ENCODE measurements at regions not wholly inside any gene's neighbourhood (a gene's known extent, or its start where the extent isn't known, plus 50 kb on each side); places are given as distances from the start of the nearest gene placed in this dataset.

- no peak for FAIRE-seq
- DNase-seq (ENCODE audit: extremely low spot score, insufficient read length, low read depth) = no peak
Measured at GRCh38 chr5:175388531-175388930, 55.5 kb downstream of the DRD1 start.

DNA sequence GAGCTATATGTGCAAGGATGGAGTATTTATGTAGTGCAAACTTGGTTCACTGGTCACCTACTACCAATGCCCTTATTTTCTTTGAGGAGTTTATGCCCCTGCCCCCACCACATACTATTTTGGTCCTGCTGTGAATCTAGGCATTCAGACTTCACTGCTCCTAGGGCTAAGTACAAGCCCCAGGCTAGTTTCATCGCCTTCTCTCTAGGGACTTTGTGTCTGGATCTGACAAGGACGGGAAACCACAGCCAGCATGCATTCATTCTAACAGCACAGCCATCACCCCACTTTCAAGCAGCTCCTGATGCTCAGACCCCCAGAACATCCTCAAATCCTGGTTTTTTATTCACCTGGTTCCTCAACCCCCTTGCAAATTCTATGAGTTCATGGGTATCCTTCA lies 56.8 kb downstream of the DRD1 start:
- DNase-seq (ENCODE audit: extremely low spot score, insufficient read length, low read depth) (no peak), FAIRE-seq (no peak)

- no peak for DNase-seq (ENCODE audit: extremely low spot score, insufficient read length, low read depth)
- FAIRE-seq = no peak
Measured at GRCh38 chr5:175386526-175386925, 57.5 kb downstream of the DRD1 start.

- FAIRE-seq = no peak
- DNase-seq (ENCODE audit: extremely low spot score, insufficient read length, low read depth) = no peak
Measured at GRCh38 chr5:175385691-175386362, 58.2 kb downstream of the DRD1 start.

- no peak for DNase-seq (ENCODE audit: extremely low spot score, insufficient read length, low read depth)
- no peak for FAIRE-seq
Measured at GRCh38 chr5:175384724-175385552, 59.0 kb downstream of the DRD1 start.

GRCh38 chr5:175383350-175383749 lies 60.6 kb downstream of the DRD1 start:
- FAIRE-seq (no peak), DNase-seq (ENCODE audit: extremely low spot score, insufficient read length, low read depth) (no peak)

DNA sequence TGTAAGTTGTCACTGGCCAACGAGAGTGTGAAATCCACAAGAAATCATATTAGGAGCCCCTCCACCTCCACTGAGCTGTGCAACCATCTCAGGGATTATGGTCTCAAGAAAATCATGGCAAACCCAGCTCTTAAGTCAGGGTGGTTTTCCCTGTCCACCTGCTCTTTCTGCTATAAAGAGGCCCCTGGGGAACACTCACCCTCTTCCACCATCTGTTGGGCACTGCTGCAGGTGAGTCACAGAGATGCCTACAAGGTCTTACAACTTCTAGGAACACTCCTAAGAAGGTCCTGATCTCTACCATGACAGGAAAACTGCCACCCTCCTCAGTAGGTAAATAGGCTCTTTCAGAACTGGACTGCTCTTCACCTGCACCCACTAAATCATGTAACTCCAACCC lies 61.8 kb downstream of the DRD1 start:
- DNase-seq (ENCODE audit: extremely low spot score, insufficient read length, low read depth) = no peak
- FAIRE-seq = no peak

DNA sequence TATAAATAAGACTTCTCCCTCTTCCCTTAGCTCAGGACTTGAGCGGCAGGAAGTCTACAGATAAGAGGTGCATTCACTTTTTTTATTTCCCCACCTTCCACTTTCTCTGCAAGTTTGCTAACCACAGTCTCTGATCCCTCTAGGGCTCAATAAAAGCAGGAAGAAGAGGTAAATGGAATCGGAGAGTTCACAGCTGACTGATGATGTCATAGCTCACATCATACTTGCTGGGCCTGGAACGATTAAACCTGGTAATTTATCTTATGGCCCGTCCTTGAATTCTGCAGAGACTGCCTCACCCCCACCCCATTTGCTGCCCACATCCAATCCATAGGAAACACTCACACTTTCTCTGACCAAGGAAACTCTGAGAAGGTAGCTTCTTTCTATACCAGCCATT lies 62.9 kb downstream of the DRD1 start:
- DNase-seq (ENCODE audit: extremely low spot score, insufficient read length, low read depth) (no peak), FAIRE-seq (no peak)

- no peak for DNase-seq (ENCODE audit: extremely low spot score, insufficient read length, low read depth)
- no peak for FAIRE-seq
Measured at GRCh38 chr5:175380701-175381100, 63.3 kb downstream of the DRD1 start.

DNA sequence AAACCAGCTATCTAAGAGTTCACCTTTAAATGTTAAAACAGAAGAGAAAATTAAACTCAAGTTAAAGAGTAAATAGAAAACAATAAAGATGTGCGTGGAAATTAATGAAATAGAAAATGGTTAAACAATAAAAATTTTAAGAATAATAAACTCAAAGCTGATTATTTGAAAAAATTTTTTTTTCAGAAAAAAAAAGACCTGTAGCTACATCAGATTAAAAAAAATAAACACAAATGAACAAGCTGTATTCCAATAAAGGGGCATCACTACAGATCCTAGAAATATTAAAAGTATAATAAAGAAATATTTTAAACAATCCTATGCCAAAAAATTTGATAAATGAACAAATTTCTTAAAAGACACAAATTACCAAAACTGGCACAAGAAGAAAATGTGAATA lies 64.1 kb downstream of the DRD1 start:
- DNase-seq (ENCODE audit: extremely low spot score, insufficient read length, low read depth) = no peak
- no peak for FAIRE-seq

- FAIRE-seq (no peak), DNase-seq (ENCODE audit: extremely low spot score, insufficient read length, low read depth) (no peak)
Measured at GRCh38 chr5:175378444-175379028, 65.4 kb downstream of the DRD1 start.

DNA sequence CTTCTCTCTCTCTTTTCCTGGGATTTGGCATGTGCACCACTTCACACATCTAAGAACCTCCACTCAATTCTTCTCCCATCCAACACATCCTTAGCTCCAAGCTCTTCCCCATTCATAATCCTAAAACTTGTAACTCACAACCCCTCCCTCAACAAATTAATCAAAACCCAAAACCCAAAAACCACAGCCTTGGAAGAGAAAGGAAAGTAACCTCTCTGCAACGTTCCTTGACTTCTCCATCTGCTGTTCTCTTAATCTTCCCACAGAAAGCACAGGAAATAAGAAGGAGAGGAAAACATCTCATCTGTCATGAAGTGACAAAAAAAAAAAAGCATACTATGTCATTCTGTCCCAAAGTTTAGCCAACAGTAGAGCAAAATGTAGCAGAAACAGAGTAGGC lies 66.2 kb downstream of the DRD1 start:
- DNase-seq (ENCODE audit: extremely low spot score, insufficient read length, low read depth) (no peak), FAIRE-seq (no peak)

- DNase-seq (ENCODE audit: extremely low spot score, insufficient read length, low read depth) (no peak), FAIRE-seq (no peak)
Measured at GRCh38 chr5:175374166-175374875, 69.7 kb downstream of the DRD1 start.

DNA sequence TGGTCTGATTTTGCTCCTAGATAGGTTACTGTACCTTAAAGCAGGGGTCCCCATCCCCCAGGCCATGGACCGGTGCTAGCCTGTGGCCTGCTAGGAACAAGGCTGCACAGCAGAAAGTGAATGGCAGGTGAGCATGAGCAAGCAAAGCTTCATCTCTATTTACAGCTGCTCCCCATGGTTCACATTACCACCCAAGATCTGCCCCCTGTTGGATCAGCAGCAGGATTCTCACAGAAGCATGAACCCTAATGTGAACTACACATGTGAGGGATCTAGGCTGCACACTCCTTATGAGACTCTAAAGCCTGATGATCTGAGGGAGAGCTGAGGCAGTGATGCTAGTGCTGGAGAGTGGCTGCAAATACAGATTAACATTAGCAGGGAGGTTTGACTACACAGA lies 78.1 kb downstream of the DRD1 start:
- DNase-seq (ENCODE audit: extremely low spot score, insufficient read length, low read depth) (no peak), FAIRE-seq (no peak)

DNA sequence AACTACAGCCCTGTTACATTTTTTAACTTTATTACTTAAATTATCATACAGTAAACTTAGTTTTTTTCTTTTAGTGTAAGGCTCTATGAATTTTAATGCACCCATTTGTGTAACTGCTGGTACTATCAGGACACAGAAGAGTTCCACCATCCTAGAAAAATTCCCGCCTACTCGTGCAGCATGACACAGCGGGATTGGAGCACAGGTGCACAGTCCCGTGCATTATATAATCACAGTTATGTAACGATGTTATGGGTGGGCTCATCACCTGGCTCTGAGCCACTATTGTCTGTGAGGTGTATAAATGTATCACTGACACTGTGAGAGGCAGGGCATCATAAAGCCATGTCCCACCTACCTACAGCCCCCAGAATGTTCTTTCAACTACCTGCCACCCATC lies 80.7 kb downstream of the DRD1 start:
- no peak for DNase-seq (ENCODE audit: extremely low spot score, insufficient read length, low read depth)
- no peak for FAIRE-seq

DNA sequence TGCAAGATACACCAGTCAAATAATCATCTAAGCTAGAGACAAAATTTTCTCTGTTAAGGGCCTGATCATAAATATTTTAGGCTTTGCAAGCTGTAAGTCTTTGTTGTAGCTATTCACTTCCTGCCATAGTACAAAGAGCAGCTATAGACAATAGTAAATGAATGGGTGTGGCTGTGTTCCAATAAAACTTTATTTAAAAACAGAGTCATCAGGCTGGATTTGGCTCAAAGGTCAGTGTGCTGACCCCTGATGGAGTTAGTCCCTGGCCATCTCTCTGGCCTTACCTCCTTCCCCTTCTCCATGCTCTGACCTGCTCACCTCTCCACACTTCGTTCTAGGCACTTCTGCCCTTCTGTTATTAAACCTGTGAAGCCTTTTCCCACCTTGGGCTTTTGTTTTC lies 86.0 kb downstream of the DRD1 start:
- FAIRE-seq = no peak
- no peak for DNase-seq (ENCODE audit: extremely low spot score, insufficient read length, low read depth)

GRCh38 chr5:175356428-175356827 lies 87.6 kb downstream of the DRD1 start:
- DNase-seq (ENCODE audit: extremely low spot score, insufficient read length, low read depth) (no peak), FAIRE-seq (no peak)

DNA sequence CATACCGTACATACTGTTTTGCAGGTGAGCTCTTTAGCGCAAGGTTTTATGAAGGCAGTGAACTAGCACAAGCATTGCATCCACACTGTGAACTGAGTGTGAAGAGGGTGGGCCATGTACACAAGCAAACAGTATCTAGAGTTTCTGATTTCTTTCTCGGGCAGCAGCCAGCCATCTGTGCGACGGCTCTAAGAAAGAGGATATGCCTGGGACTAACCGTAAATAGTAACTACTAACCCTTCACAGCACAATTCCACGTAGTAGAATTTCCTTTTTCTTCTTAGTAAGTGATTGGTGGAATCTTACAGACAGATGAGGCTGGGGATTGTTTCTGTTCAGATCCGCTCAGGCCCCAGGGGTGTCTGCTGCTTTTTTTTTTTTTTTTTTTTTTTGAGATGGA lies 89.0 kb downstream of the DRD1 start:
- FAIRE-seq = no peak
- DNase-seq (ENCODE audit: extremely low spot score, insufficient read length, low read depth) = no peak

DNA sequence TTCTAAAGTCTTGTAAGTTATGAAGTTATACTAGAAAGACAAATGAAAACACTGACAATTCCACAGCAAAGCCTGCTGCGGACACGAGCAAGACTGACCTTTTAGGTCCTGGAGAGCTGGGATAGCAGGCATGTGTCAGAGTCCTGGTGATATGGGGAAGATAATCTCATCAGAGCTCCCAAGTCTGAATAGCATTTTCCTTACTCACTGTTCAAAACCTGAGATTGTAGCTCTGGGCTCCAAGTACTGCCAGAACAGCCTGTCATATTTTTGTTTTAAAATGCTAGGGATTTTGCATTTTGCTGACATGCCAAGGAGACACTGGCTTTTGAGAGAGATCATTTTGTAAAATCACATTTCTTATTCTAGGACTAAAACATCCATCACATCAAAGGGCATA lies 90.1 kb downstream of the DRD1 start:
- no peak for FAIRE-seq
- DNase-seq (ENCODE audit: extremely low spot score, insufficient read length, low read depth) = no peak

DNA sequence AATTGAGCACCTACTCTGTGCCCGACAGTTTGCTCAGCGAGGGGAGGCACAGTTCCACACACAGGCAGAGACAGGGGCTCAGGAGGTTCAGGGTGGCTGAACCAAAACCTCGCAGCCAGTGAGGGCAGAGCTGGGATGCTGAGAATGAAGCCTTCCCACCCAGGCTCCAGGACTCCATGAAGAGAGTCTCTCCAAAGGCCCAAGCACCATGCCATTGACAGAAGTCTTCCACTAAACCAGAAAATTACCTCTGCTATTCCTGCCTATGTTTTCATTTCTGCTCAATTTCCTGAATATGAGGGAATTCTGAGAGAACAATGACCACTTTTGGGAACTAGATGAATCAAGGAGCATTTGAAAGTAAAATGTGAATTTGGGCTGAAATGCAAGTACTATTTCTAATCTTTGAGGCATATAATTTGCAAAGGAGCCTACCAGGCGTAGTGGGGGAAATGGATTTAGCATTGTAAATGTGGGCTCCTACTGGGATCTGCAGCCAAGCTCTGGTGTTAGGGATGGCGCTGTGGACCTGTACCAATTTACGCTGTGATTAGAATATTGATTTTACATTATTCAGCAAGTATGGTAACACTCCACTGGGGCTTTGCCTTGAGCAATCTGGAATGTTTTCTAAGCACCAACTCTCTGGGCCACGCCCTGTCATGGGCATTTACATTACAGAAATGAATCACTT lies 91.9 kb downstream of the DRD1 start:
- FAIRE-seq = no peak
- no peak for DNase-seq (ENCODE audit: extremely low spot score, insufficient read length, low read depth)

Data from GM18507 (cell line).